ENCODE measurements at regions not wholly inside any gene's neighbourhood (a gene's known extent, or its start where the extent isn't known, plus 50 kb on each side); places are given as distances from the start of the nearest gene placed in this dataset.

DNA sequence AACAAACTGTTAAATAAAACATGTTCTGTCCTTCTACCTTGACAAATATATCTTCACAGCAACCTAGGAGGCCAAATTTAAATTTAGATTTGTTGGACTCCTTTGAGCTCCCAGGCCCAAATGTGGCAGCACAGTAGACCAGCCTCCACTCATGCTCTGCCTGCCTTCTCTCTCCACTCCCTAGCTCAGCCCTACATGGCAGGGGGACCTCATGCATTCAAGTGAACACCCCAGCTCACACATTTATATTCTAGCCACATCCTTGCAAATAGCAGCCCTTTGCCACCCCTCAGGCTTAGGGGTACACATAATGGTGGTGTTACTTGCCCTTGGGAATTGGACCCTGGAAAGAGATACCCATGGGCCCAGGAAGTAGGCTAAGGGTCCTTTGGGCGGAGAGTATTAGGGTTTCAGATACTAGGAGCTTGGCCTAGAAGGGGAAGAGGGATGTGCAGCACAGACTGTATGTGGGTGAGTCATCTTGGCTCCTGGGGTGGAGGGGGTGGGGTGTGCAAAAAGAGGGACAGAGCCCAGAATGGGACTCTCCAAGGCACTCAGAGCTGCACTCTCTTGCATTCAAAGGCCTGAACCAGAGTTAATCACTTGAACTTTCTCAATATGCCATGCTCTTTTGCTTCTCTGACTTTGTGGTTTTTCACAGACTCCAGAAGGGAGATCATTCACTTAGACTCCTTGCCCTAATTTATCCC, 268.4 kb upstream of the ROPN1 start:
- TF ChIP-seq, protein P1, sequence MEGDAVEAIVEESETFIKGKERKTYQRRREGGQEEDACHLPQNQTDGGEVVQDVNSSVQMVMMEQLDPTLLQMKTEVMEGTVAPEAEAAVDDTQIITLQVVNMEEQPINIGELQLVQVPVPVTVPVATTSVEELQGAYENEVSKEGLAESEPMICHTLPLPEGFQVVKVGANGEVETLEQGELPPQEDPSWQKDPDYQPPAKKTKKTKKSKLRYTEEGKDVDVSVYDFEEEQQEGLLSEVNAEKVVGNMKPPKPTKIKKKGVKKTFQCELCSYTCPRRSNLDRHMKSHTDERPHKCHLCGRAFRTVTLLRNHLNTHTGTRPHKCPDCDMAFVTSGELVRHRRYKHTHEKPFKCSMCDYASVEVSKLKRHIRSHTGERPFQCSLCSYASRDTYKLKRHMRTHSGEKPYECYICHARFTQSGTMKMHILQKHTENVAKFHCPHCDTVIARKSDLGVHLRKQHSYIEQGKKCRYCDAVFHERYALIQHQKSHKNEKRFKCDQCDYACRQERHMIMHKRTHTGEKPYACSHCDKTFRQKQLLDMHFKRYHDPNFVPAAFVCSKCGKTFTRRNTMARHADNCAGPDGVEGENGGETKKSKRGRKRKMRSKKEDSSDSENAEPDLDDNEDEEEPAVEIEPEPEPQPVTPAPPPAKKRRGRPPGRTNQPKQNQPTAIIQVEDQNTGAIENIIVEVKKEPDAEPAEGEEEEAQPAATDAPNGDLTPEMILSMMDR (IDR thresholded peaks at IDR 0.05; ENCODE audit: insufficient read depth, low read length) = no peak
- TF ChIP-seq, protein P2, sequence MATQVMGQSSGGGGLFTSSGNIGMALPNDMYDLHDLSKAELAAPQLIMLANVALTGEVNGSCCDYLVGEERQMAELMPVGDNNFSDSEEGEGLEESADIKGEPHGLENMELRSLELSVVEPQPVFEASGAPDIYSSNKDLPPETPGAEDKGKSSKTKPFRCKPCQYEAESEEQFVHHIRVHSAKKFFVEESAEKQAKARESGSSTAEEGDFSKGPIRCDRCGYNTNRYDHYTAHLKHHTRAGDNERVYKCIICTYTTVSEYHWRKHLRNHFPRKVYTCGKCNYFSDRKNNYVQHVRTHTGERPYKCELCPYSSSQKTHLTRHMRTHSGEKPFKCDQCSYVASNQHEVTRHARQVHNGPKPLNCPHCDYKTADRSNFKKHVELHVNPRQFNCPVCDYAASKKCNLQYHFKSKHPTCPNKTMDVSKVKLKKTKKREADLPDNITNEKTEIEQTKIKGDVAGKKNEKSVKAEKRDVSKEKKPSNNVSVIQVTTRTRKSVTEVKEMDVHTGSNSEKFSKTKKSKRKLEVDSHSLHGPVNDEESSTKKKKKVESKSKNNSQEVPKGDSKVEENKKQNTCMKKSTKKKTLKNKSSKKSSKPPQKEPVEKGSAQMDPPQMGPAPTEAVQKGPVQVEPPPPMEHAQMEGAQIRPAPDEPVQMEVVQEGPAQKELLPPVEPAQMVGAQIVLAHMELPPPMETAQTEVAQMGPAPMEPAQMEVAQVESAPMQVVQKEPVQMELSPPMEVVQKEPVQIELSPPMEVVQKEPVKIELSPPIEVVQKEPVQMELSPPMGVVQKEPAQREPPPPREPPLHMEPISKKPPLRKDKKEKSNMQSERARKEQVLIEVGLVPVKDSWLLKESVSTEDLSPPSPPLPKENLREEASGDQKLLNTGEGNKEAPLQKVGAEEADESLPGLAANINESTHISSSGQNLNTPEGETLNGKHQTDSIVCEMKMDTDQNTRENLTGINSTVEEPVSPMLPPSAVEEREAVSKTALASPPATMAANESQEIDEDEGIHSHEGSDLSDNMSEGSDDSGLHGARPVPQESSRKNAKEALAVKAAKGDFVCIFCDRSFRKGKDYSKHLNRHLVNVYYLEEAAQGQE (IDR thresholded peaks at IDR 0.05; ENCODE audit: insufficient replicate concordance, low read depth) = no peak
- TF ChIP-seq GABPA (IDR thresholded peaks at IDR 0.05; ENCODE audit: low read depth) = no peak
- no peak for TF ChIP-seq POLR2AphosphoS5 (IDR thresholded peaks at IDR 0.05; ENCODE audit: low read depth)
- no peak for TF ChIP-seq SPI1 (IDR thresholded peaks at IDR 0.05; ENCODE audit: borderline replicate concordance, low read depth)
- no peak for DNase-seq (ENCODE audit: low read depth in 1 of 2, low spot score in 1 of 2)
- H3K27me3 ChIP-seq (ENCODE audit: insufficient read depth, poor library complexity, severe bottlenecking) = no peaks in the 10 kb centered on the region
- no peak overlapping the region for H3K27ac ChIP-seq (replicated peaks)
- no peak overlapping the region for H3K4me3 ChIP-seq (replicated peaks; ENCODE audit: insufficient read depth, low read length)

DNA sequence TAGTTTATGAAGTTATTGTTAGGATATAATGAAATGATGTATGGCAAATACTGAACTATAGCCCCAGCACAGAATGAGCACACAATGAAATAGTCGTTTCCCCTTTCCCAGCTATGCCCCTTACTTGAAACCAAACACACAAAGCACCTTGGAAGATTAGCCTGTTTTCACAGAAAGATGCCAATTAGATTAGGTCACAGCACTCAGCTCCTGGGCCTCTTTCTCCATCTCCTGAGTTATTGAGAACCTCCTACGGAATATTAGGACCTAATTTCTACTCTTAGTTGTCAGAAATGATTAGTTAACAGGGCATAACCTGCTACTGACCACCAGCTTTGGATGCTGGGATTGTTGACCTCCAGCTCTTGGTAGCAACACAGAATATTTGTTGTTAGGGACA, 269.4 kb upstream of the ROPN1 start:
- TF ChIP-seq, protein P1 (IDR thresholded peaks at IDR 0.05; ENCODE audit: insufficient read depth, low read length) = no peak
- TF ChIP-seq SPI1 (IDR thresholded peaks at IDR 0.05; ENCODE audit: borderline replicate concordance, low read depth) (no peak), POLR2AphosphoS5 (IDR thresholded peaks at IDR 0.05; ENCODE audit: low read depth) (no peak), GABPA (IDR thresholded peaks at IDR 0.05; ENCODE audit: low read depth) (no peak)
- TF ChIP-seq, protein P2 (IDR thresholded peaks at IDR 0.05; ENCODE audit: insufficient replicate concordance, low read depth) = no peak
- Histone ChIP-seq H3K27me3 (ENCODE audit: insufficient read depth, poor library complexity, severe bottlenecking) (no peaks in the 10 kb centered on the region), H3K27ac (replicated peaks) (no peak overlapping the region), H3K4me3 (replicated peaks; ENCODE audit: insufficient read depth, low read length) (no peak overlapping the region)
- no peak for DNase-seq (ENCODE audit: low read depth in 1 of 2, low spot score in 1 of 2)

DNA sequence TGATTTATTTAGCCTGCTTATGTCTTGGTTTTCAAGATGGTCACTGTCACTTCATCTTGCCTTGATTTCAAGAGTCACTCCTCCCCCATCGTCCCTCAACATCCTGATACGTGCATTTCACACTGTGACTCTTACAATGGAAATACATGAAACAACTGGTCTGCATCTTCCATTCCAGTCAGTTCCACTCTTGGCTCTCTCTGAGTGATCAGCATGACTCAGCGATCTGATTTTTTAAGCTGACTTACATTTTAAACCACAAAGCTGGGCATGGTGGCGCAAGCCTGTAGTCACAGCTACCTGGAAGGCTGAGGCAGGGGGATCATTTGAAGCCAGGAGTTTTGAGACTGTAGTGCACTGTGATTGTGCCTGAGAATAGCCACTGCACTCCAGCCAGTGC, 271.2 kb upstream of the ROPN1 start:
- TF ChIP-seq GABPA (IDR thresholded peaks at IDR 0.05; ENCODE audit: low read depth) (no peak), POLR2AphosphoS5 (IDR thresholded peaks at IDR 0.05; ENCODE audit: low read depth) (no peak)
- TF ChIP-seq, protein P2 (IDR thresholded peaks at IDR 0.05; ENCODE audit: insufficient replicate concordance, low read depth) = no peak
- TF ChIP-seq, protein P1 (IDR thresholded peaks at IDR 0.05; ENCODE audit: insufficient read depth, low read length) = no peak
- Histone ChIP-seq H3K27ac (replicated peaks) (no peak overlapping the region), H3K27me3 (ENCODE audit: insufficient read depth, poor library complexity, severe bottlenecking) (no peaks in the 10 kb centered on the region), H3K4me3 (replicated peaks; ENCODE audit: insufficient read depth, low read length) (no peak overlapping the region)
- DNase-seq (ENCODE audit: low read depth in 1 of 2, low spot score in 1 of 2) = peak in 1 of 2 experiments; percentile 13
